SW 1271 (cell line): ENCODE measurements at regions not wholly inside any gene's neighbourhood (a gene's known extent, or its start where the extent isn't known, plus 50 kb on each side); places are given as distances from the start of the nearest gene placed in this dataset.
"Not testable (repeated sequence)": the region's sequence is repeated elsewhere in the genome, so short reads cannot be mapped to it uniquely, and the experiment has no call there.

Experiments
- DNase-seq, 2 experiments: peaks; one replicate each; lab custom pipeline; 2025; lab: John Stamatoyannopoulos, UW

GRCh38 chr2:61626827-61627226, 88.7 kb upstream of the XPO1 start:
- no peak for DNase-seq

- DNase-seq, result no peak
These were observed 85.6 kb upstream of the XPO1 start for GRCh38 chr2:61623747-61624146.

- peak in 1 of 2 experiments; percentile 46 for DNase-seq
These were observed 82.3 kb upstream of the XPO1 start for GRCh38 chr2:61620244-61621159.

- DNase-seq, result no peak
These were observed 81.4 kb upstream of the XPO1 start for GRCh38 chr2:61619561-61619960.

GRCh38 chr2:61617610-61618009, 79.5 kb upstream of the XPO1 start:
- DNase-seq, result no peak

- DNase-seq, result no peak
These were observed 67.1 kb upstream of the XPO1 start for GRCh38 chr2:61605245-61605644.

GRCh38 chr2:61604433-61604832, 66.3 kb upstream of the XPO1 start:
- no peak for DNase-seq

- peak in 1 of 2 experiments; percentile 12 for DNase-seq
These were observed 60.5 kb upstream of the XPO1 start for GRCh38 chr2:61598515-61599156.

GRCh38 chr2:61597300-61598289, 59.4 kb upstream of the XPO1 start:
- DNase-seq, result no peak

- DNase-seq, result not testable (repeated sequence)
These were observed 56.0 kb upstream of the XPO1 start for GRCh38 chr2:61594201-61594600.

GRCh38 chr2:61593648-61594047, 55.5 kb upstream of the XPO1 start:
- DNase-seq, result not testable (repeated sequence)

GRCh38 chr2:61590214-61590613, 52.1 kb upstream of the XPO1 start:
- no peak for DNase-seq

- no peak for DNase-seq
These were observed 50.4 kb upstream of the XPO1 start for GRCh38 chr2:61588566-61588965.
